IMR-90 (cell line): ENCODE measurements at regions not wholly inside any gene's neighbourhood (a gene's known extent, or its start where the extent isn't known, plus 50 kb on each side); places are given as distances from the start of the nearest gene placed in this dataset.

Source experiments
- ATAC-seq: fragments of 200-7000 bp; cut with Tn5 transposase; 2 replicates; pipeline ENCODE4 v1.9.1; 2020; ENCODE audit warnings: low read depth, mild to moderate bottlenecking, moderate library complexity
- BruUV-seq: library from RNA; stranded (reverse); fragments of 400-500 nt; replicated peaks from 2 replicates; lab custom pipeline; 2021; lab: Mats Ljungman, UMichigan
- CTCF ChIA-PET: fragments of 300-600 bp; formaldehyde crosslinking; extraction: SDS; loops from one replicate; lab custom pipeline; 2021; ENCODE audit warnings: antibody characterized with exemption; lab: Yijun Ruan, JAX
- POLR2A ChIA-PET: fragments of 300-600 bp; sonication (Branson Sonifier 250); formaldehyde crosslinking; loops from one replicate; lab custom pipeline; 2022; ENCODE audit warnings: antibody characterized with exemption; ENCODE audit not compliant: unreplicated experiment; lab: Charles Lee
- DNase-seq: peaks from one replicate; pipeline ENCODE4 v3.0.0; 2013
- H2AFZ ChIP-seq: replicated peaks from 2 replicates; pipeline ENCODE3; 2013; ENCODE audit warnings: low read length, mild to moderate bottlenecking; ENCODE audit not compliant: poor library complexity
- H2AK5ac ChIP-seq: 2 replicates; pipeline ENCODE4 v1.6.1; 2013; ENCODE audit warnings: low read depth, low read length, inconsistent platforms
- H2AK9ac ChIP-seq: replicated peaks from 2 replicates; pipeline ENCODE3; 2013; ENCODE audit warnings: mild to moderate bottlenecking, low read depth, low read length, moderate library complexity; ENCODE audit not compliant: poor library complexity
- H2BK120ac ChIP-seq: 2 replicates; pipeline ENCODE4 v1.6.1; 2013; ENCODE audit warnings: low read depth, low read length, inconsistent platforms
- H2BK15ac ChIP-seq: 3 replicates; pipeline ENCODE4 v1.6.1; 2013; ENCODE audit warnings: low read depth, low read length, inconsistent platforms
- H2BK20ac ChIP-seq: 2 replicates; pipeline ENCODE4 v1.6.1; 2013; ENCODE audit warnings: low read depth, mild to moderate bottlenecking, inconsistent platforms, low read length, moderate library complexity
- H2BK5ac ChIP-seq: 2 replicates; pipeline ENCODE4 v1.6.1; 2013; ENCODE audit warnings: mild to moderate bottlenecking, low read depth, low read length, inconsistent platforms; ENCODE audit not compliant: poor library complexity, severe bottlenecking
- H3K14ac ChIP-seq: replicated peaks from 2 replicates; pipeline ENCODE4 v1.6.1; 2013; ENCODE audit warnings: low read depth, low read length, inconsistent platforms
- H3K18ac ChIP-seq: 2 replicates; pipeline ENCODE4 v1.6.1; 2013; ENCODE audit warnings: low read depth, low read length, control low read depth
- H3K23ac ChIP-seq: 2 replicates; pipeline ENCODE4 v1.6.1; 2013; ENCODE audit warnings: low read depth, low read length, inconsistent platforms
- H3K27ac ChIP-seq: 2 replicates; pipeline ENCODE4 v1.5.1; 2013; ENCODE audit warnings: mild to moderate bottlenecking, control low read depth, low read length; ENCODE audit not compliant: insufficient read depth
- H3K27me3 ChIP-seq: 2 replicates; pipeline ENCODE4 v1.6.1; 2013; ENCODE audit warnings: low read length; ENCODE audit not compliant: control insufficient read depth, insufficient read depth
- H3K36me3 ChIP-seq: 2 replicates; pipeline ENCODE4 v1.6.1; 2013; ENCODE audit warnings: low read length, mixed read lengths; ENCODE audit not compliant: control insufficient read depth, insufficient read depth
- H3K4ac ChIP-seq: 2 replicates; pipeline ENCODE4 v1.6.1; 2013; ENCODE audit warnings: low read depth, low read length, inconsistent platforms
- H3K4me1 ChIP-seq: 2 replicates; pipeline ENCODE4 v1.6.1; 2013; ENCODE audit warnings: low read length, mixed read lengths; ENCODE audit not compliant: control insufficient read depth, insufficient read depth
- H3K4me2 ChIP-seq: 2 replicates; pipeline ENCODE4 v1.6.1; 2013; ENCODE audit warnings: low read depth, mild to moderate bottlenecking, control low read depth, low read length, moderate library complexity
- H3K4me3 ChIP-seq: 2 replicates; pipeline ENCODE4 v1.5.1; 2013; ENCODE audit warnings: low read depth, mild to moderate bottlenecking, control low read depth, low read length, moderate library complexity; ENCODE audit not compliant: insufficient read depth
- H3K56ac ChIP-seq: 2 replicates; pipeline ENCODE4 v1.6.1; 2013; ENCODE audit warnings: low read length, inconsistent platforms; ENCODE audit not compliant: insufficient read depth; ENCODE audit errors: extremely low read depth
- H3K79me1 ChIP-seq, 2 experiments: 2 replicates each; pipeline ENCODE4 v1.6.1; 2013; ENCODE audit warnings: low read length in 2 of 2, inconsistent platforms in 1 of 2, low read depth in 1 of 2
- H3K9ac ChIP-seq: 2 replicates; pipeline ENCODE4 v1.6.1; 2013; ENCODE audit warnings: low read depth, low read length, control low read depth
- H3K9me1 ChIP-seq: 2 replicates; pipeline ENCODE4 v1.6.1; 2013; ENCODE audit warnings: low read length, inconsistent platforms; ENCODE audit not compliant: insufficient read depth
- H3K9me3 ChIP-seq: 2 replicates; pipeline ENCODE4 v1.6.1; 2013; ENCODE audit warnings: low read length; ENCODE audit not compliant: control insufficient read depth, insufficient read depth
- H4K20me1 ChIP-seq: 2 replicates; pipeline ENCODE4 v1.6.1; 2013; ENCODE audit warnings: low read length, inconsistent platforms; ENCODE audit not compliant: insufficient read depth
- H4K5ac ChIP-seq: 2 replicates; pipeline ENCODE4 v1.6.1; 2013; ENCODE audit warnings: mild to moderate bottlenecking, low read depth, low read length, control low read depth
- H4K8ac ChIP-seq, 2 experiments: 2 replicates each; pipeline ENCODE4 v1.6.1; 2013; ENCODE audit warnings: low read depth in 2 of 2, low read length in 2 of 2, control low read depth in 1 of 2, inconsistent platforms in 1 of 2
- H4K91ac ChIP-seq: 2 replicates; pipeline ENCODE4 v1.6.1; 2013; ENCODE audit warnings: low read depth, low read length, inconsistent platforms; ENCODE audit not compliant: insufficient read depth
- FOS ChIP-seq: fragments of 150-350 bp; IDR thresholded peaks from 2 replicates; pipeline ENCODE4 v1.6.1; 2016; ENCODE audit warnings: low read depth, low read length
- MXI1 ChIP-seq: IDR thresholded peaks from 2 replicates; pipeline ENCODE4 v1.6.1; 2012; ENCODE audit warnings: low read depth, mild to moderate bottlenecking, low read length, moderate library complexity, borderline replicate concordance
- RAD21 ChIP-seq: IDR thresholded peaks from 2 replicates; pipeline ENCODE4 v1.6.1; 2012; ENCODE audit warnings: low read length, improper control_type of control experiment
- RCOR1 ChIP-seq: IDR thresholded peaks from 2 replicates; pipeline ENCODE4 v1.6.1; 2012; ENCODE audit warnings: mild to moderate bottlenecking, low read length, improper control_type of control experiment; ENCODE audit not compliant: insufficient replicate concordance
- SMC3 ChIP-seq: fragments of 150-350 bp; IDR thresholded peaks from 2 replicates; pipeline ENCODE4 v1.6.1; 2016; ENCODE audit warnings: low read depth, mild to moderate bottlenecking, antibody characterized with exemption, low read length, moderate library complexity
- WGBS, 2 experiments: methylation state at CpG; one replicate each; pipeline versions ENCODE4 v1.1.5 to v1.1.7; 2013; ENCODE audit warnings: missing lambda C conversion rate in 2 of 2; ENCODE audit not compliant: insufficient read length in 1 of 2; ENCODE audit errors: extremely low coverage in 2 of 2; 5-methylcytosine and 5-hydroxymethylcytosine counted together
- dilution Hi-C: fragments of 300-500 bp; cut with HindIII; formaldehyde crosslinking; loops from one replicate; pipeline ENCODE4 v1.14.3; 2018; ENCODE audit warnings: low sequenced_read_pairs; ENCODE audit not compliant: unreplicated experiment
- in situ Hi-C: fragments of 300-500 bp; cut with MboI; formaldehyde crosslinking; loops from 3 replicates; pipeline ENCODE4 v1.14.3; 2019; ENCODE audit warnings: low sequenced_read_pairs, inconsistent platforms, mixed read lengths
- intact Hi-C: fragments of 100-400 bp; cut with micrococcal nuclease; formaldehyde crosslinking; loops from 2 replicates; pipeline ENCODE4 v1.10.0; 2022

DNA sequence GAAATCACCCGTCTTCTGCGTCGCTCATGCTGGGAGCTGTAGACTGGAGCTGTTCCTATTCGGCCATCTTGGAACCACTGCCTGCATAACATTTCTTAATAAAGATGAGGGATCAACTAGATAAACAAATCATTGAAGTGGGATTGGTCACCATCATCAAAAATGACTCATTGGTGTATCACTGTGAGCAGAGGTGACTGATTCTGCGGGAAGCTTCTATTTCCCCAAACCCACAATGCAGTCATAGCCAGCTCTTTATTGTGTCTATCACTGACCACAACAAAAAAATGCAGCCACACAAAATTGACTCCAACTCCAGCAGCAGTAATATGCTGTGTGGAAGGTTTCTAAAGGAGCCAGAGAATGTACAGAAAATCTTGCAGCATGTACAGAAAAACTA is 630.7 kb upstream of the HS6ST1 start:
- no peak overlapping the region for H3K27ac ChIP-seq
- no peak overlapping the region for H2AFZ ChIP-seq
- H4K5ac ChIP-seq, result no peak overlapping the region
- CTCF ChIA-PET, result no interaction called here
- H3K4me3 ChIP-seq, result no peak overlapping the region
- no peak overlapping the region for H2BK20ac ChIP-seq
- no peak overlapping the region for H2AK5ac ChIP-seq
- intact Hi-C loops, result no loop called here
- ATAC-seq (no peak), DNase-seq (no peak)
- H3K4ac ChIP-seq, result no peak overlapping the region
- no peaks in the 10 kb centered on the region for H3K27me3 ChIP-seq
- H3K36me3 ChIP-seq, result no peaks in the 10 kb centered on the region
- no peaks in the 10 kb centered on the region for H4K20me1 ChIP-seq
- no CpG with 5 or more reads among the region's 5 CpGs for WGBS, 2 experiments
- H3K18ac ChIP-seq, result no peak overlapping the region
- H2BK15ac ChIP-seq, result no peak overlapping the region
- no peak overlapping the region for H4K91ac ChIP-seq
- H3K4me1 ChIP-seq, result no peaks in the 10 kb centered on the region
- no peak overlapping the region for H3K4me2 ChIP-seq
- TF ChIP-seq MXI1 (no peak), RCOR1 (no peak), FOS (no peak), RAD21 (no peak), SMC3 (no peak)
- POLR2A ChIA-PET, result no interaction called here
- H2AK9ac ChIP-seq, result no peak overlapping the region
- dilution Hi-C loops, result no loop called here
- H3K79me1 ChIP-seq, result no peaks in the 10 kb centered on the region
- no peak overlapping the region for H3K23ac ChIP-seq
- H3K9me3 ChIP-seq, result peaks cover 21% of the 10 kb centered on the region
- no TSS peak for BruUV-seq
- no peak overlapping the region for H3K14ac ChIP-seq
- H2BK5ac ChIP-seq, result no peak overlapping the region
- in situ Hi-C loops, result no loop called here
- no peaks in the 10 kb centered on the region for H3K9me1 ChIP-seq
- H4K8ac ChIP-seq, result no peak overlapping the region
- H3K9ac ChIP-seq, result no peak overlapping the region
- no peak overlapping the region for H2BK120ac ChIP-seq
- H3K56ac ChIP-seq, result no peak overlapping the region
